Fibroblast of skin of left quadriceps (primary cell): ENCODE measurements at regions not wholly inside any gene's neighbourhood (a gene's known extent, or its start where the extent isn't known, plus 50 kb on each side); places are given as distances from the start of the nearest gene placed in this dataset.
A peak's percentile ranks its signal among the peaks of the same experiment; 100 is the strongest.
"Not testable (repeated sequence)": the region's sequence is repeated elsewhere in the genome, so short reads cannot be mapped to it uniquely, and the experiment has no call there.

Source experiments
- DNase-seq, 2 experiments: peaks; one replicate each; pipeline ENCODE4 v3.0.0-alpha.2; 2013; ENCODE audit warnings: low read depth in 2 of 2

GRCh38 chr21:28590676-28591075 is 402.0 kb downstream of the LTN1 start:
- DNase-seq: no peak

- DNase-seq: no peak
These were observed 402.7 kb downstream of the LTN1 start for GRCh38 chr21:28590026-28590425.

GRCh38 chr21:28588997-28589396 is 403.7 kb downstream of the LTN1 start:
- DNase-seq: no peak

- DNase-seq: no peak
These were observed 404.9 kb downstream of the LTN1 start for GRCh38 chr21:28587748-28588147.

- no peak for DNase-seq
These were observed 410.7 kb downstream of the LTN1 start for GRCh38 chr21:28581976-28582375.

- DNase-seq: peak; percentile 30 to 34
These were observed 411.4 kb downstream of the LTN1 start for GRCh38 chr21:28581311-28581731.

- DNase-seq: no peak
These were observed 412.1 kb downstream of the LTN1 start for GRCh38 chr21:28580585-28580984.

GRCh38 chr21:28579986-28580550 is 412.6 kb downstream of the LTN1 start:
- no peak for DNase-seq

- no peak for DNase-seq
These were observed 424.0 kb downstream of the LTN1 start for GRCh38 chr21:28568692-28569091.

GRCh38 chr21:28563933-28564332 is 428.7 kb downstream of the LTN1 start:
- DNase-seq: not testable (repeated sequence)

- DNase-seq: no peak
These were observed 430.9 kb downstream of the LTN1 start for GRCh38 chr21:28561772-28562171.

GRCh38 chr21:28554660-28555475 is 437.8 kb downstream of the LTN1 start:
- DNase-seq: no peak

- no peak for DNase-seq
These were observed 442.4 kb downstream of the LTN1 start for GRCh38 chr21:28550057-28550825.

- no peak for DNase-seq
These were observed 444.4 kb downstream of the LTN1 start for GRCh38 chr21:28548291-28548690.

- DNase-seq: no peak
These were observed 444.9 kb downstream of the LTN1 start for GRCh38 chr21:28547766-28548165.

- no peak for DNase-seq
These were observed 448.7 kb downstream of the LTN1 start for GRCh38 chr21:28543975-28544374.

- no peak for DNase-seq
These were observed 451.1 kb downstream of the LTN1 start for GRCh38 chr21:28541371-28542112.

GRCh38 chr21:28540514-28540913 is 452.2 kb downstream of the LTN1 start:
- DNase-seq: peak in 1 of 2 experiments; percentile 23

GRCh38 chr21:28539623-28539988 is 453.1 kb downstream of the LTN1 start:
- DNase-seq: no peak

GRCh38 chr21:28538987-28539622 is 453.6 kb downstream of the LTN1 start:
- peak; percentile 76 to 79 for DNase-seq

GRCh38 chr21:28537371-28538079 is 455.2 kb downstream of the LTN1 start:
- peak; percentile 98 for DNase-seq
